OCI-LY3 (cell line): ENCODE measurements at regions not wholly inside any gene's neighbourhood (a gene's known extent, or its start where the extent isn't known, plus 50 kb on each side); places are given as distances from the start of the nearest gene placed in this dataset.

Source experiments
- CTCF ChIP-seq: fragments of 200-600, 300-600 bp; sonication (generic); IDR thresholded peaks from 2 replicates; pipeline ENCODE4 v1.5.1; 2014; ENCODE audit warnings: antibody characterized with exemption, low read length, low read depth
- EZH2phosphoT487 ChIP-seq: fragments of 200-600 bp; shearing (Covaris generic); IDR thresholded peaks from 2 replicates; pipeline ENCODE4 v1.6.1; 2018; ENCODE audit warnings: antibody characterized with exemption, mixed run types, low read depth

GRCh38 chr15:47609693-47610092 lies 107.6 kb upstream of the SEMA6D start:
- TF ChIP-seq CTCF (no peak), EZH2phosphoT487 (no peak)
